CD4-positive, alpha-beta T cell treated with Interleukin-4 for 1 hour (primary cell): ENCODE measurements at regions not wholly inside any gene's neighbourhood (a gene's known extent, or its start where the extent isn't known, plus 50 kb on each side); places are given as distances from the start of the nearest gene placed in this dataset.

ENCODE experiments used
- DNase-seq, 2 donors: peaks; one replicate each; pipeline ENCODE4 v3.0.0-alpha.2; 2020 to 2022

DNA sequence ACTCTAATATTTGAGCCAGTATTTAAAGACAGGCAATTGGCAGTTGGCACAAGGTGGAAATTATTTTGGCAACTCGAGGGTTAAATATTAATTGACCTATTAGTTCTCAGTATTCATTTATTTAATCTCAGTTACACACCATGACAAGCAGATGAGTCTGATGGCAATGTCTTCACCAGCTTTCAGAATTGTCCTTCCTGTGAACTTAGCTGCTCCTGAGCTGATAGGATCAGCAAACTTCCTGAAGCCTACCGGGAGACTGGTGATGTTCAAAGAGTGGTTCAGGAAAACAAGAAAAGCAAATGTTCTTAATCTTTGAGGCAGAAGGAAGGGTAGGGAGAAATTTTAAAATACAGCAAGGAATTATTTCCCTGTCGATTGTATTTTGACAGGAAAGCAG lies 522.2 kb downstream of the SOX2 start:
- DNase-seq = no peak

DNA sequence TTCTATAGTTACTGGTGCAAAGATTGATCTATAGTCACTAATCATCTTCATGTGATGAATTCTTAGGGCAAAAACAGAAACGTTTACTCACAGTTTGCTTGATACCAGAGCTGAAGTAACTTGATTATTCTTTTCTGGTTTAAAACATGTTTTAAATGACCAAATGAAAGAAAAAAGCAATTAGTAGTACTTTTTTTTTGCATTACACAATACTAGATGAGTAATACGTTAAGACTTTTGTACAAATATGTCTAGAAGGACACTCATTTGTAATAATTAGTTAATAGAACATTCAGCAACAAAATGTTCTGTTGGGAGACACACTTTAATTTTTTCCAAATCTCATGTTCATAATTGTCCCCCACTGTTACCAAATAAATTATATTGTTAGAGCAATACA lies 523.2 kb downstream of the SOX2 start:
- DNase-seq = no peak

DNA sequence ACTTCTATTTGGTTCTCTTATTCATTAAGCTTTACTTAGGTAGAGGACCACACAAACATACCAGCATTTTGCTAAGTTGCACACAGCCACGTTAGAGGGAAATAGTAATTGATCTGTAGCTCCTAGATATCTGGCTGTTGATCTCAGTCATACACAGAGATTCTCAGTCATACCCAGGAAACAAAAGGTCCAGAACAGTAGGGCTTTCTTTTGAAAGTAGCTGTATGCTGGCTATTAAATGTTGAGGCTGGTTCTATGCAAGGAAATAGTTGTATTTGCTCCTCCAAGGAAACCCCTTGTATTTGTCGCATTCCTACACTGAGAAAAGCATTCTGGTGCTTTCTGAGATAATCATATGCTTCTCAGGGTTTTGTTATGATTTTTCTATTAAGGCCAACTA lies 523.8 kb downstream of the SOX2 start:
- no peak for DNase-seq

GRCh38 chr3:182238126-182238525 lies 526.4 kb downstream of the SOX2 start:
- no peak for DNase-seq

DNA sequence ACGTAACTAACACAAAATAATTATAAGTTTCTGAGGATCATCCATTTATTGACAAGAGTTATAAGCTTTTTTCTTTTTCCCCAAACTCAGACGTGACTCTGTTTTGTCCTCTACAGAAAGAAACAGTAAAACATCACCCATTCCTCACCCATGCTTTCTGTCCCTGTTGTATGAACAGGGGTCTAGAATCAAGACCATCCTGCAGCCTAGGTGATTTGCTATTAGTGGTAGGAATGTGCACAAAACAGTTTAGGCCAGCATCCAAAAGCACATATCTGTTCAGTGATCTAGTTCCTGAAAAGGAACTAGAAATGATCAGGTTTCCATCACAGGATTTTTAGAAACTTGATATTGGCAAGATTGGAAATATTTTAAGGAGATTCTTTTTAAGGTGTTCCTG lies 527.6 kb downstream of the SOX2 start:
- DNase-seq = no peak

DNA sequence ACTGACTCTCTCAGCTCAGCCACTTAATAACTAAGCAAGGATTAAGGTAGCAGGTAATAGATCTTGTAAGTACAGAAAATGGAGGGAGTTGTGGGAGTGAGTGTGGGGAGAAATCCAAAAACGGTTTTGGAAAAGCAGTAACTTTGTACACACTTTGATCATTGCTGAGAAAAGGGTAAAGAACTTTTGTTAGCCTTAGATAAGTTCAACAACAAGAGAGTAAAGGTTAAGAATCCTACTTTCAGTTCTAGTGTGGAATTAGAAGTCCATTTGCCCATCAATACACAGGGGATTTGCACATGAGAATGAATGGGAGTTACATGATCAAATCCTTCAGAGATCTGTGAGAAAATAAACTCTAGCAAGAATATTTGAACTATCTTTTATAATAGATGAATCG lies 528.7 kb downstream of the SOX2 start:
- DNase-seq = no peak

DNA sequence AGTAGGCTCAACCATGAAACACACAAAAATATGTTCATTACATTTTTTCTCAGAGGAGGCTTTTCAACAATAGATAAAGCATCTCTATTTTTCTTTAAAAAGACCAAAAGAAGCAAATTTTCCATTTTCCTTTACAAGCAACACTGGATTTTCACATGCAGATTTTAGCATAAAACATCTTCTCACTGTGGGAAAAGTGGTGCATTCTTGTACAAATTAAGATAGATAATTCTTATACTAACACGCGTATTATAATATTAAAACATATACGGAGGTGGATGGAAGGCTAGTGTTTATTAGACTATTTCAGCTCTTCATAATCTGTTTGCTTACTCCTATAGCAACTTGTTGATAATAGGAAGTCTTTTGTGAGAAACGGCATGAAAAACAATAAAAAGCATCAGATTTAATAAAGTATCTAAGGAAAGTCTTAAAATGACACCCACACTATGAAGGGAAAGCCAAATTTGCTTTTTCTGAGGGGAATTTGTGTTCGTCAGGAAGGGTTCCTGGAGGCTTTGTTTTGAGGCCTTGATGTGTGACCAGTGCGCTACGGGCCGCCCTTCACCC lies 529.6 kb downstream of the SOX2 start:
- DNase-seq = no peak

DNA sequence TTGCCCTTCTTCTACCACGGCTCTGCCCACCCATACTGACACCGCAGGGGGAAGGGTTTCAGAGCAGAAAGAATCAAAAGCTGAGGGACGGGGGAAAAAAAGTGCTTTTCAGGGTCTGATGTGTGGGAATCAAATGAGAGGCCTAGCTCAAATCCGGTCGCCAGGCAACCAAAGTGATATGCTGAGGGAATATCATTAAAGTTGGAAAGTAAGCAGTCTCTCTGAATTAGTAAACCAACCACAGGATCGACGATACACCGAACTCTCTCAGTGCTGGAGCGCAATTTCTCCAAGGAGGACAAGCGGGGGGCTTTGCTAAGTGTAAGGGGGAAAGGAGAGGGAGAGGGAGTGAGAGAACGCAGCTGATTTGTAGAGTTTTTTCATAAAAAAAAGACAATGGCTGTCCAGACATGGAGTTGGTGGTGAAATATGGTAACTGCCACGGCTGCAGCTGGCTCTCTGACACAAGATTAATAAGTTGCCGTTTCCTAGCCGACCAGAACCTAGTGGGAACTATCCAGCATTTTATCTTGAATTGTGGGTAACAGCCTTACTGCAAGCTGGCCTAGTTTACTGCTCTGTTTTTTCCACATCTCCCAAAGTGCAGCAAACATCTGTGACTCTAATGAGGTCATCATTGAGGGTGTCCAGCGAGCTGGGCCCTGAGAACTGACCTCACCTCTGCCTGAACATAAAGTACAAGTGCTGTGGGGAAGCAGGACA lies 530.2 kb downstream of the SOX2 start:
- DNase-seq = no peak

GRCh38 chr3:182242489-182242942 lies 530.8 kb downstream of the SOX2 start:
- no peak for DNase-seq

GRCh38 chr3:182243625-182244024 lies 531.9 kb downstream of the SOX2 start:
- DNase-seq = no peak

DNA sequence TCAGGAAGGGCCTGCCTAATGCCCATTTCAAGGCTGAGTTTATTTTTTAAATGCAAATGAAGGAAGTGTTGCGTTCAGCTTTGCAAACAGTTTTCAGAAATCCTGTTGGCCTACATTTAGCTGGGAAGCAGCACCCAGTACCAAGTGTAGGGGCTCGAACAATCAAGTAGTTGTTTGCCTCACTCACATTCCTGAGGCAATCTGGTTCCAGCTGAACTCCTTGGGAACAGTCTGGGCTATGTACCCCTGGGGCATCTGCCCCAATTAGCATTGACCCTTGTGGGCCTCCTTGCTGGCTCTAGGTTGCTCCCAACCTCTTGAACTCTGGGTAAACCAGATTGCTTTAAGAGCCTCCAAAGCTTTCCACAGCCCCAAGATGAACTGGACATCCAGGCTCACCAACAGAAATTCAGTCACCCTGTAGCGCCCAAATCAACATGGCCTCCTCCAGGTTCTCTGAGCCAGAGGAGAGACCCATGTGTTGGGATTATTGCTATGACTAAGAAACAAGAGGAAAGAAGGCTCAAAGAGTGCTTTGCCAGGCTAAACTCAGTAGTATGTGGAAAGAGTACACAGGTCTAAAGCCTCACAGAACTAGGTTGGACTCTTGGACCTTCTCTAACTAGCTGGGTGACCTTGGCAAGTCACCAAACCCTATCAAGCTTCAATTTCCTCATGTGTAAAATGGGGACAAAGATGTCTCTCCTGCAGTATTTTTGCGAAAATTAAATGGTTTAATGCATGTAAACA lies 532.7 kb downstream of the SOX2 start:
- no peak for DNase-seq

DNA sequence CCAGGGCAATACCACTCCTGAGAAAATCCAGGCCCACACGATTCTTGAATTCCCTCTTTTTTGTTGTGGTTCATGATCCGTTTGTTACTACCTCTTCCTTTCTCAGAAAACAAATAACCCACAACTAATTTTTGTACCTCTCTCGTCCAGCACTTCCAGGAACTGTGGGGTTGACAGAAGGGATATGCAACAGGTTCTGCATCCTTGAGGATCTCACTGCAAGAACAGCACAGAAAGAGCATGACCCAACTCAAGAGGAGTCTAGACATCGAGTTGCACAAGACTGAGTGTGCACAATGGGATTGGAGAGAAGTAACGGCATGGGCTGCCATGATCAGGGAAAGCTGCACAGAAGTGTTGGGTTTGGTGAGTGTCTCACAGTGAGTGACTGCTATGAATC lies 533.3 kb downstream of the SOX2 start:
- DNase-seq = no peak

- no peak for DNase-seq
Observed at GRCh38 chr3:182246870-182247269, 535.1 kb downstream of the SOX2 start.

- no peak for DNase-seq
Observed at GRCh38 chr3:182248349-182248880, 536.7 kb downstream of the SOX2 start.

- no peak for DNase-seq
Observed at GRCh38 chr3:182252802-182253201, 540.5 kb upstream of the ATP11B start.

DNA sequence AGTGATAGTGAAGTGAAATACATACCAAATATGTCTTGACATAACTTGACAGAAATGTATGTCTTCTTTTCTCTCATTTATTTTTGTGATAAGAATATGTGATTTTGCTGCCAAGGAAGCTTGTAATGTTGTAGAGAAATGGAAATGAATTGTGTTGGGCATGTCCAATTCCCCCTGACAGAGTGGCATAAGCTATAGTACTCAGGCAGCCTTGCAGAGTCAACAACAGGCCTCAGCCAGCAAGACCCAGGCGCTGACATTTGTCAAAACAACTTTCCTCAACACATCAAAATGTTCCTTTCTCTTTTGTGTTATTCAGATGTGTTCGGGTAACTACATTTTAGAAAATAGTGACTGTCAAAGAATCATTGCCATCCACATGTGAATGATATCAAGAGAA lies 538.1 kb upstream of the ATP11B start:
- no peak for DNase-seq

GRCh38 chr3:182257361-182257760 lies 535.9 kb upstream of the ATP11B start:
- DNase-seq = no peak

GRCh38 chr3:182258538-182259177 lies 534.6 kb upstream of the ATP11B start:
- no peak for DNase-seq

DNA sequence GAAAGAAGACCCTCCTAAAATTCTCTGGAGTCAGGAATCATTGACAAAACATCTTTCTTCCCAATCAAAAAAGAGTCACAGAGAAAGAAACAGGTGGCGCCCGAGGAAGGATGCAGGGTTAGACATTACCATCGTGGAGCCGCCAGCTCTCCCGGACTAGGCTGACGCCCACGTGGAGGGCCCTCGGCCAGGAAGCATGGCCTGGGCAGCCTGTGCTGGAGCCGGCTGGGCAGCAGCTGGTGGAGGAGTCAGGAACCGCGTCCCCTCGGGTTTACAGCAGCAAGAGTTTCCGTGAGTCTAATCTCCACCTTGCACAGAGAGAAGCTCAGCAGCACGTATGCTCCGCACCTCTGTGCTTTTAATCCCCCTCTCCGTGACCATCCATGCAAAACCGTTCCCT lies 533.7 kb upstream of the ATP11B start:
- no peak for DNase-seq

GRCh38 chr3:182261041-182261440 lies 532.3 kb upstream of the ATP11B start:
- no peak for DNase-seq

DNA sequence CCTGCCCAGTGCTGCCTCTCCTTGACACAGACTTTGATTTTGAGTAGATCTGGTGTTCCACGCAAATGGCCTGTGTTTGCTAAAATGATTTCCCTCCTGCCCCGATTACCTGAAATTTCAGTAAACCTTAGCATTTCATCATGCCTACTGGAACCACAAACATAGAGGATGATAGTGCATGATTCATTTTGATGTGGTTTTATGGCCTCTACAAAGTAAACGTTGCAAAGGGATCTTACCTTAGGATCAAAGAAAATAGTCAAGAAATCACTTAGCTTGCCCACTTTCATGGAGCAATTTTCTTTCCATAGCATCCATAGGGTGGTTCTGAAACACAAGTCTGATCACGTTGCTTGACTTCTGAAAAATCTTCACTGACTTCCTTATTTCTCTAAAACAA lies 524.6 kb upstream of the ATP11B start:
- no peak for DNase-seq

- DNase-seq = no peak
Observed at GRCh38 chr3:182276512-182276911, 516.8 kb upstream of the ATP11B start.

DNA sequence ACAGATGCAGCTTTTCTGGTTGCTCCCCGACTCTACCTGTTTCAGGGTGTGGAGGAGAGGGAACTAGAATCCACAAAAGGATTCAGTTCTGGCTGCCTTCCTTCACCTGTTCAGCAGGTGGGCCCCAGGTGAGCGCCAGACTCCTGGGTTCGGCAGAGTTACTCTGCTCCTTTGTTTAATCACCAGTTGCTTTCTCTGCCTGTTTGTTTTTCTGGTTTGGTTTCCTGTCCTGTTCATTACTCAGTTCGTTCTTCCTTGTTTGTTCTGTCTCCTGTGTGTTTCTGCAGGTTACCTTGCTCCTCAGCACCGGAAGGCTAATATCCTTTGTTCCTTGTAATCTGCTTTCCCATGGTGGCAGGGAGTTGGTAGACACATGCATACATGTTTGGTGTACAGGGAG lies 508.5 kb upstream of the ATP11B start:
- no peak for DNase-seq

GRCh38 chr3:182292591-182292990 lies 500.7 kb upstream of the ATP11B start:
- DNase-seq = no peak
